ENCODE measurements at regions not wholly inside any gene's neighbourhood (a gene's known extent, or its start where the extent isn't known, plus 50 kb on each side); places are given as distances from the start of the nearest gene placed in this dataset.

- no peak for DNase-seq (ENCODE audit: low read depth)
Measured at GRCh38 chr2:12347066-12347493, 369.7 kb upstream of the TRIB2 start.

- no peak for DNase-seq (ENCODE audit: low read depth)
Measured at GRCh38 chr2:12348216-12348615, 368.5 kb upstream of the TRIB2 start.

- DNase-seq (ENCODE audit: low read depth): no peak
Measured at GRCh38 chr2:12350821-12351220, 365.9 kb upstream of the TRIB2 start.

GRCh38 chr2:12352889-12353288, 363.8 kb upstream of the TRIB2 start:
- DNase-seq (ENCODE audit: low read depth): no peak

- no peak for DNase-seq (ENCODE audit: low read depth)
Measured at GRCh38 chr2:12361506-12361905, 355.2 kb upstream of the TRIB2 start.

- DNase-seq (ENCODE audit: low read depth): no peak
Measured at GRCh38 chr2:12363138-12363537, 353.6 kb upstream of the TRIB2 start.

- no peak for DNase-seq (ENCODE audit: low read depth)
Measured at GRCh38 chr2:12363569-12363968, 353.2 kb upstream of the TRIB2 start.

GRCh38 chr2:12369566-12369965, 347.2 kb upstream of the TRIB2 start:
- no peak for DNase-seq (ENCODE audit: low read depth)

- DNase-seq (ENCODE audit: low read depth): no peak
Measured at GRCh38 chr2:12376025-12376424, 340.7 kb upstream of the TRIB2 start.

GRCh38 chr2:12379143-12379542, 337.6 kb upstream of the TRIB2 start:
- DNase-seq (ENCODE audit: low read depth): no peak

- DNase-seq (ENCODE audit: low read depth): no peak
Measured at GRCh38 chr2:12381543-12382325, 335.0 kb upstream of the TRIB2 start.

GRCh38 chr2:12382366-12382765, 334.4 kb upstream of the TRIB2 start:
- DNase-seq (ENCODE audit: low read depth): no peak

- DNase-seq (ENCODE audit: low read depth): no peak
Measured at GRCh38 chr2:12389344-12390045, 327.2 kb upstream of the TRIB2 start.

GRCh38 chr2:12391116-12391515, 325.6 kb upstream of the TRIB2 start:
- no peak for DNase-seq (ENCODE audit: low read depth)

GRCh38 chr2:12396699-12397098, 320.0 kb upstream of the TRIB2 start:
- no peak for DNase-seq (ENCODE audit: low read depth)

GRCh38 chr2:12397854-12398253, 318.9 kb upstream of the TRIB2 start:
- no peak for DNase-seq (ENCODE audit: low read depth)

- no peak for DNase-seq (ENCODE audit: low read depth)
Measured at GRCh38 chr2:12399240-12399639, 317.5 kb upstream of the TRIB2 start.

GRCh38 chr2:12400543-12400942, 316.2 kb upstream of the TRIB2 start:
- DNase-seq (ENCODE audit: low read depth): no peak

- DNase-seq (ENCODE audit: low read depth): no peak
Measured at GRCh38 chr2:12402440-12403139, 314.1 kb upstream of the TRIB2 start.

GRCh38 chr2:12404497-12404896, 312.2 kb upstream of the TRIB2 start:
- DNase-seq (ENCODE audit: low read depth): no peak

- no peak for DNase-seq (ENCODE audit: low read depth)
Measured at GRCh38 chr2:12407160-12407559, 309.6 kb upstream of the TRIB2 start.

GRCh38 chr2:12412898-12413305, 303.8 kb upstream of the TRIB2 start:
- DNase-seq (ENCODE audit: low read depth): no peak

GRCh38 chr2:12415536-12415935, 301.2 kb upstream of the TRIB2 start:
- DNase-seq (ENCODE audit: low read depth): no peak

All from forelimb muscle (tissue), 1 donor.